Mesenchymal stem cell (in vitro differentiated cells and primary cell): ENCODE measurements at regions not wholly inside any gene's neighbourhood (a gene's known extent, or its start where the extent isn't known, plus 50 kb on each side); places are given as distances from the start of the nearest gene placed in this dataset.

Source experiments
- DNase-seq: peaks from one replicate; pipeline ENCODE4 v3.0.0-alpha.2; 2013
- H2AFZ ChIP-seq: one replicate; pipeline ENCODE4 v1.6.1; 2013; ENCODE audit warnings: low read depth, mild to moderate bottlenecking, control low read depth, inconsistent platforms, low read length, moderate library complexity
- H2AK5ac ChIP-seq: 2 replicates; pipeline ENCODE4 v1.6.1; 2013; ENCODE audit warnings: low read length, moderate library complexity, mild to moderate bottlenecking, inconsistent platforms; ENCODE audit not compliant: severe bottlenecking
- H2BK120ac ChIP-seq: one replicate; pipeline ENCODE4 v1.6.1; 2013; ENCODE audit warnings: low read depth, mild to moderate bottlenecking, inconsistent platforms, low read length, moderate library complexity
- H2BK12ac ChIP-seq, 2 experiments: one replicate each; pipeline ENCODE4 v1.6.1; 2013; ENCODE audit warnings: inconsistent platforms in 2 of 2, low read length in 2 of 2, mild to moderate bottlenecking in 2 of 2, moderate library complexity in 2 of 2, control low read depth in 1 of 2
- H2BK15ac ChIP-seq: one replicate; pipeline ENCODE4 v1.6.1; 2013; ENCODE audit warnings: mild to moderate bottlenecking, low read depth, inconsistent platforms; ENCODE audit not compliant: poor library complexity, severe bottlenecking
- H2BK5ac ChIP-seq: 2 replicates; pipeline ENCODE4 v1.6.1; 2013; ENCODE audit warnings: low read depth, mild to moderate bottlenecking, low read length, control low read depth, inconsistent platforms; ENCODE audit not compliant: poor library complexity, severe bottlenecking
- H3K14ac ChIP-seq, 2 experiments: one replicate each; pipeline ENCODE4 v1.6.1; 2013; ENCODE audit warnings: inconsistent platforms in 2 of 2, low read length in 2 of 2, control low read depth in 1 of 2, mild to moderate bottlenecking in 1 of 2, moderate library complexity in 1 of 2
- H3K18ac ChIP-seq, 2 experiments: one replicate each; pipeline ENCODE4 v1.6.1; 2013; ENCODE audit warnings: inconsistent platforms in 2 of 2, low read length in 2 of 2, control low read depth in 1 of 2, low read depth in 1 of 2, mild to moderate bottlenecking in 1 of 2
- H3K23ac ChIP-seq, 2 experiments: one replicate each; pipeline ENCODE4 v1.6.1; 2013; ENCODE audit warnings: inconsistent platforms in 2 of 2, low read length in 2 of 2, mild to moderate bottlenecking in 2 of 2, moderate library complexity in 2 of 2, control low read depth in 1 of 2
- H3K27ac ChIP-seq: 2 replicates; pipeline ENCODE4 v1.5.1; 2013; ENCODE audit warnings: mild to moderate bottlenecking, moderate library complexity, low read length, control low read depth, inconsistent platforms; ENCODE audit not compliant: poor library complexity, severe bottlenecking
- H3K27me3 ChIP-seq, 2 experiments: 2 replicates each; pipeline versions ENCODE4 v1.6.1 to v1.7.0; 2013; ENCODE audit warnings: low read length in 2 of 2, mild to moderate bottlenecking in 2 of 2, moderate library complexity in 2 of 2, control low read depth in 1 of 2, inconsistent platforms in 1 of 2; ENCODE audit not compliant: control insufficient read depth in 1 of 2, insufficient read depth in 1 of 2
- H3K36me3 ChIP-seq, 2 experiments: 2 replicates each; pipeline versions ENCODE4 v1.6.1 to v1.7.0; 2013; ENCODE audit warnings: low read length in 2 of 2, control low read depth in 1 of 2, inconsistent platforms in 1 of 2, low read depth in 1 of 2, mild to moderate bottlenecking in 1 of 2; ENCODE audit not compliant: insufficient read depth in 2 of 2, control insufficient read depth in 1 of 2
- H3K4ac ChIP-seq, 2 experiments: one replicate each; pipeline ENCODE4 v1.6.1; 2013; ENCODE audit warnings: inconsistent platforms in 2 of 2, low read length in 2 of 2, mild to moderate bottlenecking in 2 of 2, moderate library complexity in 2 of 2, control low read depth in 1 of 2, low read depth in 1 of 2
- H3K4me1 ChIP-seq: 2 replicates; pipeline ENCODE4 v1.6.1; 2013; ENCODE audit warnings: low read depth, low read length, control low read depth; ENCODE audit not compliant: control insufficient read depth, insufficient read depth
- H3K4me2 ChIP-seq: 2 replicates; pipeline ENCODE4 v1.6.1; 2013; ENCODE audit warnings: low read length, mild to moderate bottlenecking, inconsistent platforms; ENCODE audit not compliant: poor library complexity, severe bottlenecking
- H3K4me3 ChIP-seq, 2 experiments: 2 replicates each; pipeline versions ENCODE4 v1.5.1 to v1.7.0; 2013; ENCODE audit warnings: low read length in 2 of 2, mild to moderate bottlenecking in 2 of 2, control low read depth in 1 of 2, low read depth in 1 of 2; ENCODE audit not compliant: insufficient read depth in 1 of 2
- H3K79me1 ChIP-seq: replicated peaks from 2 replicates; pipeline ENCODE4 v1.6.1; 2013; ENCODE audit warnings: mild to moderate bottlenecking, control low read depth, low read length, inconsistent platforms; ENCODE audit not compliant: poor library complexity, severe bottlenecking
- H3K9ac ChIP-seq: 2 replicates; pipeline ENCODE4 v1.7.0; 2013; ENCODE audit warnings: mild to moderate bottlenecking, low read length, moderate library complexity
- H3K9me3 ChIP-seq: 2 replicates; pipeline ENCODE4 v1.7.0; 2013; ENCODE audit warnings: mild to moderate bottlenecking, low read length; ENCODE audit not compliant: control insufficient read depth
- H4K8ac ChIP-seq: one replicate; pipeline ENCODE4 v1.6.1; 2013; ENCODE audit warnings: inconsistent platforms, mild to moderate bottlenecking, low read length, moderate library complexity
- H4K91ac ChIP-seq: one replicate; pipeline ENCODE4 v1.6.1; 2013; ENCODE audit warnings: mild to moderate bottlenecking, low read length, inconsistent platforms
- WGBS: methylation state at CpG from one replicate; pipeline ENCODE4 v1.1.7; 2013; ENCODE audit warnings: mixed read lengths; 5-methylcytosine and 5-hydroxymethylcytosine counted together

DNA sequence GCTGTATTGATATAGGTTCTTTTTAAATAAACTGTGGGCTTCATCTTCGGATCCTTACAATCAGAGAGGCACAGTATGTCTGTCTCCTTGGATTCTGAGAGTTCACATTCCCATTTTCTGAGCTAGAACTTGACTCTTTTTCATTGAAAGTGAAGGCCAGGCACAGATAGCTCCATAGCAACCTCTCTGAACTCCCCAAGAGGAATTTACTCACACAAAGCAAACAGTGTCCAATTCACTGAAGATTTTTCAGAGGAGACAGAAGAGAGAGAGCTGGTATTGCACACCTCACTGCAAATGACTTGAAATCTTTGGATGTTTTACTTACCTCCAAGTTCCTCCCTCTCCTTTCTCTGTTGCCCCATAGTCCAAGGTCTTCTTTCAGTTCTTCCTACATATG, 130.9 kb upstream of the CASK start:
- Histone ChIP-seq H3K14ac (no peak overlapping the region), H3K27me3 (no peaks in the 10 kb centered on the region), H4K8ac (no peak overlapping the region), H3K27ac (no peak overlapping the region), H3K9me3 (no peaks in the 10 kb centered on the region), H3K18ac (no peak overlapping the region), H3K4me3 (no peak overlapping the region), H3K36me3 (no peaks in the 10 kb centered on the region), H2AFZ (no peak overlapping the region), H3K4me1 (no peaks in the 10 kb centered on the region), H4K91ac (no peak overlapping the region), H2BK5ac (no peak overlapping the region), H2BK120ac (no peak overlapping the region), H3K4ac (no peak overlapping the region), H3K79me1 (no peaks in the 10 kb centered on the region), H2AK5ac (no peak overlapping the region), H2BK15ac (no peak overlapping the region), H3K4me2 (no peak overlapping the region), H2BK12ac (no peak overlapping the region), H3K23ac (no peak overlapping the region), H3K9ac (no peak overlapping the region)
- no peak for DNase-seq
- WGBS: 100% methylated on average over 1 of the region's 1 CpG

DNA sequence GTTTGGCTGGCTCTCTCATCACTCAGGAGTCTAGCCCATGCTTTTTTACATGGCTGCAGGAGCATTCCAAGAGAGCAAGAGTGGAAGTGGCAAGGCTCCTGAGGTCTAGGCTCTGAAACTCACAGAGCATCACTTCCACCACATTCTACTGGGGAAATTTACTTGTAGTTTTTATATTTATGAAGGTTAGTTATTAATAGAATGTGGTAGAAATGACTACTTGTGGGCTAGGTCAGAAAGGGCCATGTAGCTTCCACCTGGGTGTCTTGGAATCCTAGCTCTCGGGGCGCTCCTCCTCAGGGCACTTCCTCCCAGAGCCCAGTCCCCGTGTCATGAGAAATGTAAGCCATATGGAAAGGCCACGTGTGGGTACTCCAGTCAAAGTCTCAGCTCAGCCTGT, 127.0 kb upstream of the CASK start:
- Histone ChIP-seq H2BK120ac (no peak overlapping the region), H3K9me3 (peaks cover 3% of the 10 kb centered on the region), H3K4ac (no peak overlapping the region), H3K79me1 (no peaks in the 10 kb centered on the region), H3K14ac (no peak overlapping the region), H3K4me2 (no peak overlapping the region), H3K4me1 (no peaks in the 10 kb centered on the region), H3K18ac (no peak overlapping the region), H3K4me3 (no peak overlapping the region), H2BK5ac (no peak overlapping the region), H3K23ac (no peak overlapping the region), H3K27me3 (no peaks in the 10 kb centered on the region), H2BK15ac (no peak overlapping the region), H2AK5ac (no peak overlapping the region), H3K36me3 (no peaks in the 10 kb centered on the region), H3K27ac (no peak overlapping the region), H2AFZ (no peak overlapping the region), H2BK12ac (no peak overlapping the region), H4K8ac (no peak overlapping the region), H4K91ac (no peak overlapping the region), H3K9ac (no peak overlapping the region)
- WGBS: 86% methylated on average over 4 of the region's 4 CpGs
- no peak for DNase-seq

DNA sequence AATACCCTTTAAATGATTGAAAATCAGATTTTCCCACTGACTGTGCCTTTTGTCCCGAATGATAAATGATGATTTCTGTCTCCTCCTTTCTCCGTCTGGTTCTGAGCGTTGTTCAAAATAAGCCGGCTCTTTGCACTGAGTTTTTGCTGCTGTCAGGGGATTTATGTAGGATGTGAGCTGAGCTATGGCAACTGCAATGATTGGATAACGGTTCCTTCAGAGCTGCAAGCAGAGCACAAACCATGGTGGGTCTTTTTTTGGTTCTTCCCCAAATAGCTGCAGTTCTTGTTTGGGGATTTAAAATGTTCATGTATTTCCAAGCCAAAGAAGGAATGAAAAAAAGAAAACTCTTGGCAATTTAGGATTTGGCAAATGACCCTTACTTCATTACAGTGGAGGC, 124.5 kb upstream of the CASK start:
- H2BK120ac ChIP-seq: no peak overlapping the region
- peaks cover 3% of the 10 kb centered on the region for H3K9me3 ChIP-seq
- 86% methylated on average over 5 of the region's 5 CpGs for WGBS
- H3K4me1 ChIP-seq: no peaks in the 10 kb centered on the region
- H4K8ac ChIP-seq: no peak overlapping the region
- no peak overlapping the region for H3K4me2 ChIP-seq
- no peak overlapping the region for H2AFZ ChIP-seq
- H3K79me1 ChIP-seq: no peaks in the 10 kb centered on the region
- H3K4ac ChIP-seq: no peak overlapping the region
- H2BK12ac ChIP-seq: no peak overlapping the region
- H3K23ac ChIP-seq: no peak overlapping the region
- H2BK5ac ChIP-seq: no peak overlapping the region
- H3K4me3 ChIP-seq: no peak overlapping the region
- H3K27me3 ChIP-seq: no peaks in the 10 kb centered on the region
- H3K27ac ChIP-seq: no peak overlapping the region
- DNase-seq: no peak
- no peak overlapping the region for H4K91ac ChIP-seq
- no peak overlapping the region for H3K18ac ChIP-seq
- H3K9ac ChIP-seq: no peak overlapping the region
- H3K36me3 ChIP-seq: no peaks in the 10 kb centered on the region
- H3K14ac ChIP-seq: no peak overlapping the region
- H2AK5ac ChIP-seq: no peak overlapping the region
- H2BK15ac ChIP-seq: no peak overlapping the region

DNA sequence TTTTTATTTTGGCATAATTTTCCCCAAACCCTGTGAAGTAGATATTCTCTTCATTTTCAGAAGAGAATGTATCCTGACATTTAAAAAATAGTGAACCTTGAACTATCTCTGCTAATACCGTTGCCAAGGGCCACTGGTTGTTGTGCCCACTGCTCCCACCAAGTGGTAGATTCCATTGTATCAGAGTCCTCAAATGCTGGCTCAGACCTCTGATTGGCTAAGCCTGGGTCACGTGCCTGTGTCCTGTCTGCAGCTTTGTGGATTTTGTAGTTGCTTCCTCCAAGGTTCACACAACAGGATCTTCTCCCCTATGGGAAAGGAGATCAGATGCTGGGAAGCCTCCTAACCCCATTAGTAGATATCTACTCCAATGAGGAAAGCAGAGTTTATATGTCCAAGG, 104.8 kb upstream of the CASK start:
- Histone ChIP-seq H3K27me3 (peaks cover 0 to 11% of the 10 kb centered on the region in 2 experiments), H2BK120ac (no peak overlapping the region), H3K18ac (no peak overlapping the region), H2BK12ac (no peak overlapping the region), H3K14ac (no peak overlapping the region), H3K4me3 (no peak overlapping the region), H3K4ac (no peak overlapping the region), H4K91ac (no peak overlapping the region), H3K9ac (no peak overlapping the region), H3K9me3 (peaks cover 9% of the 10 kb centered on the region), H2BK15ac (no peak overlapping the region), H4K8ac (no peak overlapping the region), H3K79me1 (no peaks in the 10 kb centered on the region), H3K27ac (no peak overlapping the region), H2AK5ac (no peak overlapping the region), H3K36me3 (no peaks in the 10 kb centered on the region), H3K4me1 (no peaks in the 10 kb centered on the region), H2BK5ac (no peak overlapping the region), H2AFZ (no peak overlapping the region), H3K23ac (no peak overlapping the region), H3K4me2 (no peak overlapping the region)
- 80% methylated on average over 1 of the region's 2 CpGs for WGBS
- DNase-seq: no peak
